Mucosa of descending colon (tissue), 3 donors: ENCODE measurements at regions not wholly inside any gene's neighbourhood (a gene's known extent, or its start where the extent isn't known, plus 50 kb on each side); places are given as distances from the start of the nearest gene placed in this dataset.

Source experiments
- ATAC-seq: fragments of 200-7000 bp; cut with Tn5 transposase; one replicate; pipeline ENCODE4 v1.9.1; 2020; ENCODE audit warnings: mild to moderate bottlenecking, moderate library complexity
- DNase-seq, 3 donors: peaks; one replicate each; pipeline ENCODE4 v3.0.0-alpha.2; 2020
- H3K36me3 ChIP-seq: fragments of 200-600 bp; one replicate; pipeline ENCODE4 v1.8.0; 2021; ENCODE audit warnings: low read depth, mild to moderate bottlenecking
- H3K4me1 ChIP-seq: fragments of 200-600 bp; one replicate; pipeline ENCODE4 v1.8.0; 2021; ENCODE audit warnings: low read depth, mild to moderate bottlenecking
- H3K4me3 ChIP-seq: fragments of 200-600 bp; one replicate; pipeline ENCODE4 v1.8.0; 2021; ENCODE audit warnings: mild to moderate bottlenecking
- H3K9me3 ChIP-seq: fragments of 200-600 bp; one replicate; pipeline ENCODE4 v1.8.0; 2021; ENCODE audit warnings: mild to moderate bottlenecking
- CTCF ChIP-seq: fragments of 200-600 bp; IDR thresholded peaks from one replicate; pipeline ENCODE4 v1.8.0; 2022; ENCODE audit warnings: antibody characterized with exemption, mild to moderate bottlenecking
- intact Hi-C, 2 donors: fragments of 100-400 bp; cut with DNase I in 1 of 2; cut with micrococcal nuclease in 1 of 2; formaldehyde crosslinking; loops; one replicate each; pipeline versions ENCODE4 v1.11.0 to v1.11.1; 2022; cut with DNase I, micrococcal nuclease
- donor health status: DM: no; HTN: no; CAD: no; lungs with moderate emphysema.
- donor health status: DM: no; HTN: no; CAD: no.
- donor health status: DM: no; HTN: yes; CAD: no.

- Histone ChIP-seq H3K4me3 (no peak overlapping the region), H3K9me3 (no peaks in the 10 kb centered on the region), H3K36me3 (no peaks in the 10 kb centered on the region), H3K4me1 (no peaks in the 10 kb centered on the region)
- ATAC-seq (no peak), DNase-seq (no peak)
- intact Hi-C loops = no loop called here
- TF ChIP-seq CTCF = no peak
These were observed 851.5 kb downstream of the SORCS1 start for GRCh38 chr10:106313041-106313440.

- DNase-seq (no peak), ATAC-seq (no peak)
- no peaks in the 10 kb centered on the region for H3K36me3 ChIP-seq
- H3K4me1 ChIP-seq = no peaks in the 10 kb centered on the region
- no peak for TF ChIP-seq CTCF
- no peaks in the 10 kb centered on the region for H3K9me3 ChIP-seq
- no peak overlapping the region for H3K4me3 ChIP-seq
- intact Hi-C loops = no loop called here
These were observed 852.4 kb downstream of the SORCS1 start for GRCh38 chr10:106312087-106312486.

GRCh38 chr10:106311590-106311989 is 852.9 kb downstream of the SORCS1 start:
- Histone ChIP-seq H3K4me1 (no peaks in the 10 kb centered on the region), H3K36me3 (no peaks in the 10 kb centered on the region), H3K4me3 (no peak overlapping the region), H3K9me3 (no peaks in the 10 kb centered on the region)
- DNase-seq (no peak), ATAC-seq (no peak)
- intact Hi-C loops = no loop called here
- TF ChIP-seq CTCF = no peak

DNA sequence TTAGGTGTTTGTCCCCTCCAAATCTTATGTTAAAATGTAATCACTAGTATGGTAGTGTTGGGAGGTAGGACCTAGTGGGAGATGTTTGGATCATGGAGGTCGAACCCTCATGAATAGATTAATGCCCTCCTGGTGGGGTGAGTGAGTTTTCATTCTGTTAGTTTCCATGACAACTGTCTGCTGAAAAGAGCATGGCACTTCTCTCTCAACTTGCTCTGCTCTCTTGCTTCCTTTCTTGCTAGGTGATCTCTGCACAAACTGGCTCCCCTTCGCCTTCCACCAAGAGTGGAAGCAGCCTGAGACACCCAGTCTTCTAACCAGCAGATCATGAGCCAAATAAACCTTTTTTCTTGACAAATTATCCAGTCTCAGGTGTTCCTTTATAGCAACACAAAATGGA is 853.9 kb downstream of the SORCS1 start:
- H3K4me1 ChIP-seq = no peaks in the 10 kb centered on the region
- H3K36me3 ChIP-seq = no peaks in the 10 kb centered on the region
- intact Hi-C loops = no loop called here
- TF ChIP-seq CTCF = no peak
- H3K9me3 ChIP-seq = no peaks in the 10 kb centered on the region
- no peak for DNase-seq
- ATAC-seq = no peak
- no peak overlapping the region for H3K4me3 ChIP-seq

DNA sequence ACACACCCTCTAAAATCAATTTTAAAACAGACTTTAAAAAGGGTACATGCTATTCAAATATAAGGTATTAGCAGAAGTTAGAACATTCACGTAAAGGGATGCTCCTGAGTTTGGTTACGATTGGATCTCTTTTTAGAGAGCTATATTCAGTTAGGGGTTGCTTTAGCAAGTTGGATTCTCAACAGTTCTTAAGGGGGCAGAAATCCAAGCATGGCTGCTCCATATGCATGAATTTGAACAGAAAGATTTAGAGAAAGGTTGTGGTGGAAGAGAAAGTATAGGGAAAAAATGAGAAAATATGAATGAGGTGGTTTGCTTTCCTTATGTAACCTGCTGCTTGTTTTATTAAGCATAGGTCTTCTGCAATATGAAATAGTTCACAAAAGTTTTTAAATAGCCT is 855.1 kb downstream of the SORCS1 start:
- Histone ChIP-seq H3K4me1 (no peaks in the 10 kb centered on the region), H3K36me3 (no peaks in the 10 kb centered on the region), H3K4me3 (no peak overlapping the region), H3K9me3 (no peaks in the 10 kb centered on the region)
- ATAC-seq (no peak), DNase-seq (no peak)
- intact Hi-C loops = no loop called here
- no peak for TF ChIP-seq CTCF

DNA sequence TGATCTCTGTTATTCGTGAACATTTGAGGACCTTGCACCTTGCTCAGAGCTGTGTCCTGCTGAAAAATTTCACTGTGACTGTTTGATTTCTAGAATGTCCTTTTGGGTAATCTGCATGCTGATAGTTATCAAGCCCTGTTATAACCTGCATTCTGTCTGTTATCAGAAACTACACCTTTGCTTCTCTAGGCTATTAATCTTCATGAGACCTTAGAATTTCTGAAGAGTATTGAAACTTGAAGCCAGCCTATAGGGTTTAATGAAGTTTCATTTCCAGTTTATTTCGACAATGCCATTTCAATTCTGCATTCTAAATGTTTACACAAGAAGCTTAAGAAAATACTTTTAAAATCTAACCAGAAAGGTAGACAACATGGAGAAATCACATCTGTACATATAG is 856.2 kb downstream of the SORCS1 start:
- TF ChIP-seq CTCF = no peak
- no peak overlapping the region for H3K4me3 ChIP-seq
- no peaks in the 10 kb centered on the region for H3K36me3 ChIP-seq
- H3K4me1 ChIP-seq = no peaks in the 10 kb centered on the region
- intact Hi-C loops = no loop called here
- DNase-seq (no peak), ATAC-seq (no peak)
- no peaks in the 10 kb centered on the region for H3K9me3 ChIP-seq
